GM12891 (cell line): ENCODE measurements at regions not wholly inside any gene's neighbourhood (a gene's known extent, or its start where the extent isn't known, plus 50 kb on each side); places are given as distances from the start of the nearest gene placed in this dataset.

Experiments
- DNase-seq: peaks from one replicate; pipeline ENCODE4 v3.0.0; 2011; ENCODE audit warnings: low spot score; ENCODE audit not compliant: insufficient read length
- FAIRE-seq: peaks from 2 replicates; lab custom pipeline; 2011; peaks lifted over from hg19 to GRCh38; lab: Jason Lieb, UNC
- PAX5 ChIP-seq: IDR thresholded peaks from 2 replicates; pipeline ENCODE4 v1.6.1; 2011; ENCODE audit warnings: low read length, moderate library complexity, mild to moderate bottlenecking; ENCODE audit not compliant: insufficient read depth, severe bottlenecking
- POLR2A ChIP-seq: IDR thresholded peaks from 2 replicates; pipeline ENCODE4 v1.6.1; 2011; ENCODE audit warnings: low read depth, low read length, control low read depth
- POLR2AphosphoS5 ChIP-seq: IDR thresholded peaks from 2 replicates; pipeline ENCODE4 v1.6.1; 2011; ENCODE audit warnings: low read depth, low read length, control low read depth
- POU2F2 ChIP-seq: IDR thresholded peaks from 2 replicates; pipeline ENCODE4 v1.6.1; 2011; ENCODE audit warnings: low read depth, mild to moderate bottlenecking, control low read depth, low read length, moderate library complexity
- SPI1 ChIP-seq: IDR thresholded peaks from 2 replicates; pipeline ENCODE4 v1.6.1; 2011; ENCODE audit warnings: low read depth, low read length, control low read depth
- TAF1 ChIP-seq: IDR thresholded peaks from 2 replicates; pipeline ENCODE4 v1.6.1; 2011; ENCODE audit warnings: low read depth, low read length, control low read depth

- DNase-seq (no peak), FAIRE-seq (no peak)
- no peak for TF ChIP-seq POLR2AphosphoS5
These were observed 162.7 kb upstream of the IRX2 start for GRCh38 chr5:2914022-2914661.

GRCh38 chr5:2913281-2913680, 161.8 kb upstream of the IRX2 start:
- TF ChIP-seq POLR2A: no peak
- DNase-seq: no peak
- no peak for FAIRE-seq

- no peak for FAIRE-seq
- TF ChIP-seq POU2F2: no peak
- TF ChIP-seq POLR2AphosphoS5: no peak
- TF ChIP-seq PAX5: no peak
- TF ChIP-seq TAF1: no peak
- no peak for TF ChIP-seq POLR2A
- no peak for TF ChIP-seq SPI1
These were observed 161.3 kb upstream of the IRX2 start for GRCh38 chr5:2912741-2913140.

GRCh38 chr5:2910401-2911175, 159.1 kb upstream of the IRX2 start:
- no peak for FAIRE-seq
- TF ChIP-seq TAF1 (no peak), PAX5 (no peak), POLR2AphosphoS5 (no peak), POU2F2 (no peak), POLR2A (no peak), SPI1 (no peak)
- no peak for DNase-seq

More at GRCh38 chr5:2912741-2913140, 161.3 kb upstream of the IRX2 start:
- DNase-seq: no peak

GRCh38 chr5:2909035-2909434, 157.6 kb upstream of the IRX2 start:
- no peak for FAIRE-seq
- TF ChIP-seq POU2F2: no peak
- TF ChIP-seq POLR2A: no peak
- no peak for TF ChIP-seq POLR2AphosphoS5
- TF ChIP-seq TAF1: no peak
- TF ChIP-seq PAX5: no peak
- no peak for TF ChIP-seq SPI1
- no peak for DNase-seq

- TF ChIP-seq TAF1: no peak
- TF ChIP-seq SPI1: no peak
- no peak for TF ChIP-seq PAX5
- TF ChIP-seq POU2F2: no peak
- no peak for TF ChIP-seq POLR2AphosphoS5
- no peak for TF ChIP-seq POLR2A
- FAIRE-seq (no peak), DNase-seq (no peak)
These were observed 156.6 kb upstream of the IRX2 start for GRCh38 chr5:2908086-2908485.

GRCh38 chr5:2906302-2907090, 155.0 kb upstream of the IRX2 start:
- FAIRE-seq (no peak), DNase-seq (no peak)
- TF ChIP-seq POLR2AphosphoS5: no peak
- TF ChIP-seq PAX5: no peak
- TF ChIP-seq SPI1: no peak
- no peak for TF ChIP-seq POU2F2
- no peak for TF ChIP-seq POLR2A
- no peak for TF ChIP-seq TAF1

- TF ChIP-seq SPI1 (no peak), POU2F2 (no peak), PAX5 (no peak), POLR2A (no peak), POLR2AphosphoS5 (no peak), TAF1 (no peak)
- DNase-seq (no peak), FAIRE-seq (no peak)
These were observed 154.3 kb upstream of the IRX2 start for GRCh38 chr5:2905741-2906140.

GRCh38 chr5:2904956-2905355, 153.5 kb upstream of the IRX2 start:
- FAIRE-seq (no peak), DNase-seq (no peak)
- no peak for TF ChIP-seq POLR2AphosphoS5
- TF ChIP-seq SPI1: no peak
- no peak for TF ChIP-seq PAX5
- no peak for TF ChIP-seq TAF1
- TF ChIP-seq POLR2A: no peak
- TF ChIP-seq POU2F2: no peak
